GM23338 (cell line): ENCODE measurements at regions not wholly inside any gene's neighbourhood (a gene's known extent, or its start where the extent isn't known, plus 50 kb on each side); places are given as distances from the start of the nearest gene placed in this dataset.

Source experiments
- ATAC-seq: fragments of 200-7000 bp; cut with Tn5 transposase; 3 replicates; pipeline ENCODE4 v1.9.1; 2020
- DNase-seq: peaks from one replicate; pipeline ENCODE4 v3.0.0-alpha.2; 2015; ENCODE audit warnings: low spot score
- H2AFZ ChIP-seq: fragments of 200-600 bp; sonication (generic); 2 replicates; pipeline ENCODE4 v1.8.0; 2016; ENCODE audit warnings: antibody characterized with exemption, mild to moderate bottlenecking, moderate library complexity
- H3F3A ChIP-seq: fragments of 200-600 bp; sonication (generic); replicated peaks from 2 replicates; pipeline ENCODE4 v1.8.0; 2017; ENCODE audit warnings: antibody characterized with exemption, mixed run types, low read depth
- H3K27ac ChIP-seq: fragments of 200-600 bp; sonication (generic); 2 replicates; pipeline ENCODE4 v1.6.1; 2016; ENCODE audit warnings: low read depth
- H3K27me3 ChIP-seq: fragments of 200-600 bp; sonication (generic); 2 replicates; pipeline ENCODE4 v1.8.0; 2016; ENCODE audit warnings: mild to moderate bottlenecking, mixed run types, moderate library complexity; ENCODE audit not compliant: insufficient read depth
- H3K36me3 ChIP-seq: fragments of 200-600 bp; sonication (generic); 2 replicates; pipeline ENCODE4 v1.8.0; 2016; ENCODE audit warnings: mild to moderate bottlenecking; ENCODE audit not compliant: insufficient read depth
- H3K4me1 ChIP-seq: fragments of 200-600 bp; sonication (generic); 2 replicates; pipeline ENCODE4 v1.8.0; 2016; ENCODE audit warnings: mild to moderate bottlenecking, moderate library complexity; ENCODE audit not compliant: insufficient read depth
- H3K4me2 ChIP-seq: fragments of 200-600 bp; sonication (generic); 2 replicates; pipeline ENCODE4 v1.7.1; 2017; ENCODE audit warnings: mixed run types
- H3K4me3 ChIP-seq: fragments of 200-600 bp; sonication (generic); 2 replicates; pipeline ENCODE4 v1.6.1; 2016; ENCODE audit warnings: mixed run types
- H3K79me2 ChIP-seq: fragments of 200-600 bp; sonication (generic); replicated peaks from 2 replicates; pipeline ENCODE4 v1.8.0; 2017; ENCODE audit warnings: mild to moderate bottlenecking; ENCODE audit not compliant: insufficient read depth
- H3K9me2 ChIP-seq: fragments of 200-600 bp; sonication (generic); 2 replicates; pipeline ENCODE4 v1.8.0; 2017; ENCODE audit not compliant: insufficient read depth
- H4K20me1 ChIP-seq: fragments of 200-600 bp; sonication (generic); replicated peaks from 2 replicates; pipeline ENCODE4 v1.8.0; 2017; ENCODE audit warnings: mild to moderate bottlenecking; ENCODE audit not compliant: insufficient read depth
- H3K27ac Mint-ChIP-seq: 2 replicates; pipeline ENCODE4 v1.8.0; 2020; ENCODE audit warnings: inconsistent platforms, mild to moderate bottlenecking, moderate library complexity, mixed read lengths
- H3K27me3 Mint-ChIP-seq: 3 replicates; pipeline ENCODE4 v1.8.0; 2022; ENCODE audit warnings: low read depth, mild to moderate bottlenecking, moderate library complexity, mixed read lengths, inconsistent platforms; ENCODE audit not compliant: insufficient read depth, poor library complexity
- H3K36me3 Mint-ChIP-seq: 3 replicates; pipeline ENCODE4 v1.8.0; 2021; ENCODE audit warnings: low read depth, mild to moderate bottlenecking, inconsistent platforms, moderate library complexity, mixed read lengths
- H3K4me1 Mint-ChIP-seq: 3 replicates; pipeline ENCODE4 v1.8.0; 2020; ENCODE audit warnings: mild to moderate bottlenecking, inconsistent platforms, mixed read lengths
- H3K4me3 Mint-ChIP-seq: 3 replicates; pipeline ENCODE4 v1.8.0; 2021; ENCODE audit warnings: moderate library complexity, mild to moderate bottlenecking, inconsistent platforms, mixed read lengths
- H3K9me3 Mint-ChIP-seq: 3 replicates; pipeline ENCODE4 v1.8.0; 2020; ENCODE audit warnings: moderate library complexity, mild to moderate bottlenecking, inconsistent platforms, mixed read lengths
- STAT1 ChIP-seq: IDR thresholded peaks from one replicate; pipeline ENCODE4 v1.6.1; 2016; ENCODE audit warnings: antibody characterized with exemption; ENCODE audit not compliant: unreplicated experiment
- TF ChIP-seq, protein P1 (sequence below): fragments of 250-450 bp; sonication (Bioruptor Pico); IDR thresholded peaks from 2 replicates; pipeline ENCODE4 v1.5.0; 2020; ENCODE audit warnings: mild to moderate bottlenecking, moderate library complexity
- TF ChIP-seq, protein P2 (sequence below): IDR thresholded peaks from 2 replicates; pipeline ENCODE4 v1.6.1; 2016; ENCODE audit warnings: antibody characterized with exemption
- TF ChIP-seq, protein P3 (sequence below): IDR thresholded peaks from one replicate; pipeline ENCODE4 v1.6.1; 2018; ENCODE audit warnings: antibody characterized with exemption; ENCODE audit not compliant: unreplicated experiment

DNA sequence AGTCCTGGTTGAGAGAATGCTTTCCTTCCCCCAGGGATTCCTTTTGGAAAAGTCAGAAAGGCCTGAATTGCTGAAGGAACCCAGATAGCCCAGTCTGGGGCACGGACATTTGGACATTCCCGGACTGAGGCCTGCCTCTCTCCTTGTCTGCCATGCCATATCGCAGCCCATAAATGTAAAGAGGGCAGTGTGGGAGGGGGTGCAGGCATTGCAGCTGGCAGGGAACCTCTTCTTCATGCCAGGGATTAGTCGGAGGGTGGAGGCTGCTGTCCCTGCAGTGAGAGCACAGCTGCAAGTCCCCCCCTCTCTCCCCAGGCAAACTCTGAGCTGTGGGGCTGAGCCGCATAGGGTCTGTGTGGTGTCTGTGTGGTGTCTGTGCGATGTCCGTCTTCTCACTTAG is 486.0 kb upstream of the MKI67 start (continued):
- TF ChIP-seq, protein P1, sequence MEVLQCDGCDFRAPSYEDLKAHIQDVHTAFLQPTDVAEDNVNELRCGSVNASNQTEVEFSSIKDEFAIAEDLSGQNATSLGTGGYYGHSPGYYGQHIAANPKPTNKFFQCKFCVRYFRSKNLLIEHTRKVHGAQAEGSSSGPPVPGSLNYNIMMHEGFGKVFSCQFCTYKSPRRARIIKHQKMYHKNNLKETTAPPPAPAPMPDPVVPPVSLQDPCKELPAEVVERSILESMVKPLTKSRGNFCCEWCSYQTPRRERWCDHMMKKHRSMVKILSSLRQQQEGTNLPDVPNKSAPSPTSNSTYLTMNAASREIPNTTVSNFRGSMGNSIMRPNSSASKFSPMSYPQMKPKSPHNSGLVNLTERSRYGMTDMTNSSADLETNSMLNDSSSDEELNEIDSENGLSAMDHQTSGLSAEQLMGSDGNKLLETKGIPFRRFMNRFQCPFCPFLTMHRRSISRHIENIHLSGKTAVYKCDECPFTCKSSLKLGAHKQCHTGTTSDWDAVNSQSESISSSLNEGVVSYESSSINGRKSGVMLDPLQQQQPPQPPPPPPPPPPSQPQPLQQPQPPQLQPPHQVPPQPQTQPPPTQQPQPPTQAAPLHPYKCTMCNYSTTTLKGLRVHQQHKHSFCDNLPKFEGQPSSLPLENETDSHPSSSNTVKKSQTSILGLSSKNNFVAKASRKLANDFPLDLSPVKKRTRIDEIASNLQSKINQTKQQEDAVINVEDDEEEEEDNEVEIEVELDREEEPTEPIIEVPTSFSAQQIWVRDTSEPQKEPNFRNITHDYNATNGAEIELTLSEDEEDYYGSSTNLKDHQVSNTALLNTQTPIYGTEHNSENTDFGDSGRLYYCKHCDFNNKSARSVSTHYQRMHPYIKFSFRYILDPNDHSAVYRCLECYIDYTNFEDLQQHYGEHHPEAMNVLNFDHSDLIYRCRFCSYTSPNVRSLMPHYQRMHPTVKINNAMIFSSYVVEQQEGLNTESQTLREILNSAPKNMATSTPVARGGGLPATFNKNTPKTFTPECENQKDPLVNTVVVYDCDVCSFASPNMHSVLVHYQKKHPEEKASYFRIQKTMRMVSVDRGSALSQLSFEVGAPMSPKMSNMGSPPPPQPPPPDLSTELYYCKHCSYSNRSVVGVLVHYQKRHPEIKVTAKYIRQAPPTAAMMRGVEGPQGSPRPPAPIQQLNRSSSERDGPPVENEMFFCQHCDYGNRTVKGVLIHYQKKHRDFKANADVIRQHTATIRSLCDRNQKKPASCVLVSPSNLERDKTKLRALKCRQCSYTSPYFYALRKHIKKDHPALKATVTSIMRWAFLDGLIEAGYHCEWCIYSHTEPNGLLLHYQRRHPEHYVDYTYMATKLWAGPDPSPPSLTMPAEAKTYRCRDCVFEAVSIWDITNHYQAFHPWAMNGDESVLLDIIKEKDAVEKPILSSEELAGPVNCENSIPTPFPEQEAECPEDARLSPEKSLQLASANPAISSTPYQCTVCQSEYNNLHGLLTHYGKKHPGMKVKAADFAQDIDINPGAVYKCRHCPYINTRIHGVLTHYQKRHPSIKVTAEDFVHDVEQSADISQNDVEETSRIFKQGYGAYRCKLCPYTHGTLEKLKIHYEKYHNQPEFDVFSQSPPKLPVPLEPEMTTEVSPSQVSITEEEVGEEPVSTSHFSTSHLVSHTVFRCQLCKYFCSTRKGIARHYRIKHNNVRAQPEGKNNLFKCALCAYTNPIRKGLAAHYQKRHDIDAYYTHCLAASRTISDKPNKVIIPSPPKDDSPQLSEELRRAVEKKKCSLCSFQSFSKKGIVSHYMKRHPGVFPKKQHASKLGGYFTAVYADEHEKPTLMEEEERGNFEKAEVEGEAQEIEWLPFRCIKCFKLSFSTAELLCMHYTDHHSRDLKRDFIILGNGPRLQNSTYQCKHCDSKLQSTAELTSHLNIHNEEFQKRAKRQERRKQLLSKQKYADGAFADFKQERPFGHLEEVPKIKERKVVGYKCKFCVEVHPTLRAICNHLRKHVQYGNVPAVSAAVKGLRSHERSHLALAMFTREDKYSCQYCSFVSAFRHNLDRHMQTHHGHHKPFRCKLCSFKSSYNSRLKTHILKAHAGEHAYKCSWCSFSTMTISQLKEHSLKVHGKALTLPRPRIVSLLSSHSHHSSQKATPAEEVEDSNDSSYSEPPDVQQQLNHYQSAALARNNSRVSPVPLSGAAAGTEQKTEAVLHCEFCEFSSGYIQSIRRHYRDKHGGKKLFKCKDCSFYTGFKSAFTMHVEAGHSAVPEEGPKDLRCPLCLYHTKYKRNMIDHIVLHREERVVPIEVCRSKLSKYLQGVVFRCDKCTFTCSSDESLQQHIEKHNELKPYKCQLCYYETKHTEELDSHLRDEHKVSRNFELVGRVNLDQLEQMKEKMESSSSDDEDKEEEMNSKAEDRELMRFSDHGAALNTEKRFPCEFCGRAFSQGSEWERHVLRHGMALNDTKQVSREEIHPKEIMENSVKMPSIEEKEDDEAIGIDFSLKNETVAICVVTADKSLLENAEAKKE (CRISPR knock-in tag), result no peak
- TF ChIP-seq, protein P2, sequence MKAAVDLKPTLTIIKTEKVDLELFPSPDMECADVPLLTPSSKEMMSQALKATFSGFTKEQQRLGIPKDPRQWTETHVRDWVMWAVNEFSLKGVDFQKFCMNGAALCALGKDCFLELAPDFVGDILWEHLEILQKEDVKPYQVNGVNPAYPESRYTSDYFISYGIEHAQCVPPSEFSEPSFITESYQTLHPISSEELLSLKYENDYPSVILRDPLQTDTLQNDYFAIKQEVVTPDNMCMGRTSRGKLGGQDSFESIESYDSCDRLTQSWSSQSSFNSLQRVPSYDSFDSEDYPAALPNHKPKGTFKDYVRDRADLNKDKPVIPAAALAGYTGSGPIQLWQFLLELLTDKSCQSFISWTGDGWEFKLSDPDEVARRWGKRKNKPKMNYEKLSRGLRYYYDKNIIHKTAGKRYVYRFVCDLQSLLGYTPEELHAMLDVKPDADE, result no peak
- TF ChIP-seq, protein P3, sequence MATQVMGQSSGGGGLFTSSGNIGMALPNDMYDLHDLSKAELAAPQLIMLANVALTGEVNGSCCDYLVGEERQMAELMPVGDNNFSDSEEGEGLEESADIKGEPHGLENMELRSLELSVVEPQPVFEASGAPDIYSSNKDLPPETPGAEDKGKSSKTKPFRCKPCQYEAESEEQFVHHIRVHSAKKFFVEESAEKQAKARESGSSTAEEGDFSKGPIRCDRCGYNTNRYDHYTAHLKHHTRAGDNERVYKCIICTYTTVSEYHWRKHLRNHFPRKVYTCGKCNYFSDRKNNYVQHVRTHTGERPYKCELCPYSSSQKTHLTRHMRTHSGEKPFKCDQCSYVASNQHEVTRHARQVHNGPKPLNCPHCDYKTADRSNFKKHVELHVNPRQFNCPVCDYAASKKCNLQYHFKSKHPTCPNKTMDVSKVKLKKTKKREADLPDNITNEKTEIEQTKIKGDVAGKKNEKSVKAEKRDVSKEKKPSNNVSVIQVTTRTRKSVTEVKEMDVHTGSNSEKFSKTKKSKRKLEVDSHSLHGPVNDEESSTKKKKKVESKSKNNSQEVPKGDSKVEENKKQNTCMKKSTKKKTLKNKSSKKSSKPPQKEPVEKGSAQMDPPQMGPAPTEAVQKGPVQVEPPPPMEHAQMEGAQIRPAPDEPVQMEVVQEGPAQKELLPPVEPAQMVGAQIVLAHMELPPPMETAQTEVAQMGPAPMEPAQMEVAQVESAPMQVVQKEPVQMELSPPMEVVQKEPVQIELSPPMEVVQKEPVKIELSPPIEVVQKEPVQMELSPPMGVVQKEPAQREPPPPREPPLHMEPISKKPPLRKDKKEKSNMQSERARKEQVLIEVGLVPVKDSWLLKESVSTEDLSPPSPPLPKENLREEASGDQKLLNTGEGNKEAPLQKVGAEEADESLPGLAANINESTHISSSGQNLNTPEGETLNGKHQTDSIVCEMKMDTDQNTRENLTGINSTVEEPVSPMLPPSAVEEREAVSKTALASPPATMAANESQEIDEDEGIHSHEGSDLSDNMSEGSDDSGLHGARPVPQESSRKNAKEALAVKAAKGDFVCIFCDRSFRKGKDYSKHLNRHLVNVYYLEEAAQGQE, result no peak

DNA sequence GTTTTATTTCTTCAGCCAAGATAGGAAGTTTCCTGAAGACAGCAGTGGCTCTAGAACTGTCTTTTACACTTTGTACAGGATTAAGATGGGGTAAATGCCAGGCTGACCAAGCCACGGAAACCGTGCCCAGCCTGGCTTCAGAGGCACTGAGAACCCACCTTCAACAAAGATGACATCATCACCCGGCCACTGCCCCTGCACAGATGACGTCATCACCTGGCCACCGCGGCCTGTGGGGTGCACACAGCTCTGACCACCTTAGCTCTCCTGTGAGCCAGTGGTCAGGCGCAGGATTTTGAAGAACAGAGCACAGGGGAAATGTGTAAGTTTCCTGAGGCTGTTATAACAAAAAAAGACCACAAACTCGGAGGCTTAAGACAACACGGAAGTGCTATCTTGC is 486.4 kb upstream of the MKI67 start:
- Histone ChIP-seq H2AFZ (no peak overlapping the region), H3K27me3 (no peaks in the 10 kb centered on the region), H3F3A (no peaks in the 10 kb centered on the region), H3K4me3 (no peak overlapping the region), H3K36me3 (no peaks in the 10 kb centered on the region), H4K20me1 (no peaks in the 10 kb centered on the region), H3K4me1 (no peaks in the 10 kb centered on the region), H3K79me2 (no peaks in the 10 kb centered on the region), H3K4me2 (no peak overlapping the region), H3K9me2 (peaks cover 4% of the 10 kb centered on the region; the same call in 1 of the 2 replicates), H3K27ac (no peak overlapping the region)
- H3K4me1 Mint-ChIP-seq, result no peaks in the 10 kb centered on the region
- no peak overlapping the region for H3K4me3 Mint-ChIP-seq
- H3K27ac Mint-ChIP-seq, result no peak overlapping the region
- H3K36me3 Mint-ChIP-seq, result no peaks in the 10 kb centered on the region
- ATAC-seq (no peak), DNase-seq (no peak)
- peaks cover 8% of the 10 kb centered on the region for H3K27me3 Mint-ChIP-seq
- H3K9me3 Mint-ChIP-seq, result no peaks in the 10 kb centered on the region; the same call in 2 of the 3 replicates
- TF ChIP-seq STAT1, result no peak
- TF ChIP-seq, protein P1 (CRISPR knock-in tag), result no peak
